ENCODE measurements at regions not wholly inside any gene's neighbourhood (a gene's known extent, or its start where the extent isn't known, plus 50 kb on each side); places are given as distances from the start of the nearest gene placed in this dataset.

DNA sequence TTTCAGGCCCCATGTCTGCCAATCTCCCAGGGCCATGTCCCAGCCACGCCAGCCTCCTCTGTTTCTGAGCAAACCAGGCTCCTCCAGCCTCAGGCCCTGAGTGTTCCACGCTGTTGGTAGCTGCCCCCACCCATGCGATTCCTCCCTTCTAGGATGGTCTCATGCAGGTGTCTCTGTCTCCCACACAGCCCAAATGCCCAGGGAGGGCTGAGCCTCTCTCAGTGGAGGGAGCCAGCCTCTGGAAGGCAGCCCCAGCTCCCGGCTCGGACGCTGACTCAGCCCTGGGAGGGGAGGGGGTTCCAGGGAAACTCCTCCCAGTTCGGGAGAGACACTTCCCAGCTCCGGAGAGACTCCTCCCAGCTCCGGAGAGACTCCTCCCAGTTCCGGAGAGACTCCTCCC, 122.9 kb upstream of the AFDN start:
- Histone ChIP-seq H2AFZ (ENCODE audit: low read length) (no peak overlapping the region), H3K27me3 (replicated peaks; ENCODE audit: insufficient read depth, low read length) (peaks cover 14% of the 10 kb centered on the region), H4K20me1 (ENCODE audit: insufficient read depth, low read length) (no peaks in the 10 kb centered on the region), H3K27ac (ENCODE audit: low read length) (no peak overlapping the region), H3K79me2 (ENCODE audit: low read length) (no peaks in the 10 kb centered on the region), H3K9ac (ENCODE audit: low read length) (no peak overlapping the region), H3F3A (ENCODE audit: insufficient read depth, low read length) (no peaks in the 10 kb centered on the region), H3K9me2 (replicated peaks; ENCODE audit: insufficient read depth, low read length) (no peaks in the 10 kb centered on the region), H3K9me3 (replicated peaks; ENCODE audit: insufficient read depth, low read length) (no peaks in the 10 kb centered on the region), H3K4me2 (ENCODE audit: low read depth, low read length) (no peak overlapping the region), H3K36me3 (replicated peaks; ENCODE audit: insufficient read depth, low read length) (no peaks in the 10 kb centered on the region), H3K4me1 (ENCODE audit: low read length) (no peaks in the 10 kb centered on the region), H3K4me3 (ENCODE audit: low read length) (no peak overlapping the region)
- TF ChIP-seq EZH2 (optimal IDR thresholded peaks at IDR 0.05; ENCODE audit: low read depth, low read length) = no peak
- no peak for DNase-seq

DNA sequence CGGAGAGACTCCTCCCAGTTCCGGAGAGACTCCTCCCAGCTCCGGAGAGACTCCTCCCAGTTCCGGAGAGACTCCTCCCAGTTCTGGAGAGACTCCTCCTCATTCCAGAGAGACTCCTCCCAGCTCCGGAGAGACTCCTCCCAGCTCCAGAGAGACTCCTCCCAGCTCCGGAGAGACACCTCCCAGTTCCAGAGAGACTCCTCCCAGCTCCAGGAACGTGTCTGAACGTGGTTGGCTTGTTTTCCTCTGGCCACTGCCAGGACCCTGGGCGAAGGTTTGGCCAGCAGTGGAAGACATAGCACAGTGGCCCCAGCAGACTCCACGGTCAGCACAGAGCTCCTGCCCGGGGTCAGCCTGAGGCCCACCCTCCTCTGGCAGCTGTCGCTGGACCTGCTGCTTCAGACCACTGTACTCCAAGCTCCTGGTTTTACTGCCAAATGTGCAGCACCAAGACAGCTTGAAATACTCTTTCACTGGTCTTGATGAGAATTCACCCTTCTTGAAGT, 122.3 kb upstream of the AFDN start:
- H3K9ac ChIP-seq (ENCODE audit: low read length) = no peak overlapping the region
- no peak overlapping the region for H3K4me2 ChIP-seq (ENCODE audit: low read depth, low read length)
- no peaks in the 10 kb centered on the region for H3K4me1 ChIP-seq (ENCODE audit: low read length)
- H3F3A ChIP-seq (ENCODE audit: insufficient read depth, low read length) = no peaks in the 10 kb centered on the region
- no peaks in the 10 kb centered on the region for H3K9me3 ChIP-seq (replicated peaks; ENCODE audit: insufficient read depth, low read length)
- no peak overlapping the region for H3K4me3 ChIP-seq (ENCODE audit: low read length)
- H3K36me3 ChIP-seq (replicated peaks; ENCODE audit: insufficient read depth, low read length) = no peaks in the 10 kb centered on the region
- H3K79me2 ChIP-seq (ENCODE audit: low read length) = no peaks in the 10 kb centered on the region
- no peak overlapping the region for H2AFZ ChIP-seq (ENCODE audit: low read length)
- no peak overlapping the region for H3K27ac ChIP-seq (ENCODE audit: low read length)
- DNase-seq = no peak
- TF ChIP-seq, protein P1, sequence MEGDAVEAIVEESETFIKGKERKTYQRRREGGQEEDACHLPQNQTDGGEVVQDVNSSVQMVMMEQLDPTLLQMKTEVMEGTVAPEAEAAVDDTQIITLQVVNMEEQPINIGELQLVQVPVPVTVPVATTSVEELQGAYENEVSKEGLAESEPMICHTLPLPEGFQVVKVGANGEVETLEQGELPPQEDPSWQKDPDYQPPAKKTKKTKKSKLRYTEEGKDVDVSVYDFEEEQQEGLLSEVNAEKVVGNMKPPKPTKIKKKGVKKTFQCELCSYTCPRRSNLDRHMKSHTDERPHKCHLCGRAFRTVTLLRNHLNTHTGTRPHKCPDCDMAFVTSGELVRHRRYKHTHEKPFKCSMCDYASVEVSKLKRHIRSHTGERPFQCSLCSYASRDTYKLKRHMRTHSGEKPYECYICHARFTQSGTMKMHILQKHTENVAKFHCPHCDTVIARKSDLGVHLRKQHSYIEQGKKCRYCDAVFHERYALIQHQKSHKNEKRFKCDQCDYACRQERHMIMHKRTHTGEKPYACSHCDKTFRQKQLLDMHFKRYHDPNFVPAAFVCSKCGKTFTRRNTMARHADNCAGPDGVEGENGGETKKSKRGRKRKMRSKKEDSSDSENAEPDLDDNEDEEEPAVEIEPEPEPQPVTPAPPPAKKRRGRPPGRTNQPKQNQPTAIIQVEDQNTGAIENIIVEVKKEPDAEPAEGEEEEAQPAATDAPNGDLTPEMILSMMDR (IDR thresholded peaks at IDR 0.05; ENCODE audit: low read length) = no peak
- TF ChIP-seq EZH2 (optimal IDR thresholded peaks at IDR 0.05; ENCODE audit: low read depth, low read length) = no peak
- TF ChIP-seq EZH2phosphoT487 (IDR thresholded peaks at IDR 0.05; ENCODE audit: low read length) = no peak
- H4K20me1 ChIP-seq (ENCODE audit: insufficient read depth, low read length) = no peaks in the 10 kb centered on the region
- peaks cover 14% of the 10 kb centered on the region for H3K27me3 ChIP-seq (replicated peaks; ENCODE audit: insufficient read depth, low read length)
- H3K9me2 ChIP-seq (replicated peaks; ENCODE audit: insufficient read depth, low read length) = no peaks in the 10 kb centered on the region

GRCh38 chr6:167705211-167705750, 121.4 kb upstream of the AFDN start:
- H4K20me1 ChIP-seq (ENCODE audit: insufficient read depth, low read length) = no peaks in the 10 kb centered on the region
- no peak overlapping the region for H3K4me3 ChIP-seq (ENCODE audit: low read length)
- H3K9me2 ChIP-seq (replicated peaks; ENCODE audit: insufficient read depth, low read length) = no peaks in the 10 kb centered on the region
- no peak overlapping the region for H2AFZ ChIP-seq (ENCODE audit: low read length)
- H3K27me3 ChIP-seq (replicated peaks; ENCODE audit: insufficient read depth, low read length) = peaks cover 16% of the 10 kb centered on the region
- no peak for DNase-seq
- TF ChIP-seq EZH2phosphoT487 (IDR thresholded peaks at IDR 0.05; ENCODE audit: low read length) = no peak
- TF ChIP-seq, protein P1 (IDR thresholded peaks at IDR 0.05; ENCODE audit: low read length) = no peak
- TF ChIP-seq EZH2 (optimal IDR thresholded peaks at IDR 0.05; ENCODE audit: low read depth, low read length) = no peak
- no peaks in the 10 kb centered on the region for H3K79me2 ChIP-seq (ENCODE audit: low read length)
- H3K4me2 ChIP-seq (ENCODE audit: low read depth, low read length) = no peak overlapping the region
- no peaks in the 10 kb centered on the region for H3F3A ChIP-seq (ENCODE audit: insufficient read depth, low read length)
- H3K36me3 ChIP-seq (replicated peaks; ENCODE audit: insufficient read depth, low read length) = no peaks in the 10 kb centered on the region
- H3K4me1 ChIP-seq (ENCODE audit: low read length) = no peaks in the 10 kb centered on the region
- no peak overlapping the region for H3K27ac ChIP-seq (ENCODE audit: low read length)
- no peak overlapping the region for H3K9ac ChIP-seq (ENCODE audit: low read length)
- no peaks in the 10 kb centered on the region for H3K9me3 ChIP-seq (replicated peaks; ENCODE audit: insufficient read depth, low read length)

- peaks cover 24% of the 10 kb centered on the region for H3K27me3 ChIP-seq (replicated peaks; ENCODE audit: insufficient read depth, low read length)
- H3K9me2 ChIP-seq (replicated peaks; ENCODE audit: insufficient read depth, low read length) = no peaks in the 10 kb centered on the region
- no peak overlapping the region for H3K27ac ChIP-seq (ENCODE audit: low read length)
- H2AFZ ChIP-seq (ENCODE audit: low read length) = no peak overlapping the region
- H3K4me1 ChIP-seq (ENCODE audit: low read length) = no peaks in the 10 kb centered on the region
- no peaks in the 10 kb centered on the region for H3K36me3 ChIP-seq (replicated peaks; ENCODE audit: insufficient read depth, low read length)
- H3K79me2 ChIP-seq (ENCODE audit: low read length) = no peaks in the 10 kb centered on the region
- TF ChIP-seq EZH2phosphoT487 (IDR thresholded peaks at IDR 0.05; ENCODE audit: low read length) = no peak
- TF ChIP-seq EZH2 (optimal IDR thresholded peaks at IDR 0.05; ENCODE audit: low read depth, low read length) = no peak
- TF ChIP-seq, protein P1 (IDR thresholded peaks at IDR 0.05; ENCODE audit: low read length) = no peak
- H3K9me3 ChIP-seq (replicated peaks; ENCODE audit: insufficient read depth, low read length) = no peaks in the 10 kb centered on the region
- no peaks in the 10 kb centered on the region for H3F3A ChIP-seq (ENCODE audit: insufficient read depth, low read length)
- H4K20me1 ChIP-seq (ENCODE audit: insufficient read depth, low read length) = no peaks in the 10 kb centered on the region
- H3K4me2 ChIP-seq (ENCODE audit: low read depth, low read length) = no peak overlapping the region
- H3K4me3 ChIP-seq (ENCODE audit: low read length) = no peak overlapping the region
- peak; percentile 57 for DNase-seq
- H3K9ac ChIP-seq (ENCODE audit: low read length) = no peak overlapping the region
Observed at GRCh38 chr6:167706313-167707109, 120.2 kb upstream of the AFDN start.

All from MM.1S (cell line).